Peyer's patch (tissue), 4 donors: ENCODE measurements at regions not wholly inside any gene's neighbourhood (a gene's known extent, or its start where the extent isn't known, plus 50 kb on each side); places are given as distances from the start of the nearest gene placed in this dataset.

ENCODE experiments used
- DNase-seq, 3 donors: peaks; one replicate each; pipeline ENCODE4 v3.0.0-alpha.2; 2017 to 2019
- H3K27ac ChIP-seq, 4 donors: fragments of 200-600 bp; sonication (generic); one replicate each; pipeline ENCODE4 v1.5.1; 2016 to 2019
- H3K27me3 ChIP-seq, 2 donors: fragments of 200-600 bp; sonication (generic); one replicate each; pipeline ENCODE4 v1.5.1; 2019
- H3K36me3 ChIP-seq, 3 donors: fragments of 200-600 bp; sonication (generic); one replicate each; pipeline ENCODE4 v1.5.1; 2016 to 2019
- H3K4me1 ChIP-seq, 4 donors: fragments of 200-600 bp; sonication (generic); one replicate each; pipeline ENCODE4 v1.5.1; 2016 to 2019
- H3K4me3 ChIP-seq, 4 donors: fragments of 200-600 bp; sonication (generic); 1 replicate in 3 of 4; 2 replicates in 1 of 4; pipeline ENCODE4 v1.5.1; 2016 to 2019; ENCODE audit warnings: mild to moderate bottlenecking in 1 of 4
- H3K9me3 ChIP-seq, 4 donors: fragments of 200-600 bp; sonication (generic); one replicate each; pipeline ENCODE4 v1.5.1; 2016 to 2019; ENCODE audit warnings: mild to moderate bottlenecking in 1 of 4
- POLR2A ChIP-seq, 2 donors: fragments of 450-650 bp; IDR thresholded peaks; one replicate each; pipeline ENCODE4 v1.5.1; 2017; ENCODE audit warnings: antibody characterized with exemption in 2 of 2, mild to moderate bottlenecking in 2 of 2, moderate library complexity in 2 of 2
- TF ChIP-seq, protein P1 (sequence below), 6 experiments: fragments of 450-650 bp in 4 of 6; fragments of 200-600 bp in 2 of 6; sonication (generic) in 1 of 6; IDR thresholded peaks; one replicate each; pipeline ENCODE4 v1.5.1; 2017 to 2019; ENCODE audit warnings: antibody characterized with exemption in 6 of 6, mild to moderate bottlenecking in 3 of 6, moderate library complexity in 1 of 6

GRCh38 chr6:14543971-14544585, 426.5 kb downstream of the CD83 start:
- no peak for DNase-seq
- TF ChIP-seq, protein P1, sequence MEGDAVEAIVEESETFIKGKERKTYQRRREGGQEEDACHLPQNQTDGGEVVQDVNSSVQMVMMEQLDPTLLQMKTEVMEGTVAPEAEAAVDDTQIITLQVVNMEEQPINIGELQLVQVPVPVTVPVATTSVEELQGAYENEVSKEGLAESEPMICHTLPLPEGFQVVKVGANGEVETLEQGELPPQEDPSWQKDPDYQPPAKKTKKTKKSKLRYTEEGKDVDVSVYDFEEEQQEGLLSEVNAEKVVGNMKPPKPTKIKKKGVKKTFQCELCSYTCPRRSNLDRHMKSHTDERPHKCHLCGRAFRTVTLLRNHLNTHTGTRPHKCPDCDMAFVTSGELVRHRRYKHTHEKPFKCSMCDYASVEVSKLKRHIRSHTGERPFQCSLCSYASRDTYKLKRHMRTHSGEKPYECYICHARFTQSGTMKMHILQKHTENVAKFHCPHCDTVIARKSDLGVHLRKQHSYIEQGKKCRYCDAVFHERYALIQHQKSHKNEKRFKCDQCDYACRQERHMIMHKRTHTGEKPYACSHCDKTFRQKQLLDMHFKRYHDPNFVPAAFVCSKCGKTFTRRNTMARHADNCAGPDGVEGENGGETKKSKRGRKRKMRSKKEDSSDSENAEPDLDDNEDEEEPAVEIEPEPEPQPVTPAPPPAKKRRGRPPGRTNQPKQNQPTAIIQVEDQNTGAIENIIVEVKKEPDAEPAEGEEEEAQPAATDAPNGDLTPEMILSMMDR (IDR thresholded peaks at IDR 0.05) = no peak
- TF ChIP-seq POLR2A (IDR thresholded peaks at IDR 0.05) = no peak
- H3K4me3 ChIP-seq = no peak overlapping the region
- no peaks in the 10 kb centered on the region for H3K9me3 ChIP-seq
- H3K27me3 ChIP-seq = no peaks in the 10 kb centered on the region
- H3K36me3 ChIP-seq = no peaks in the 10 kb centered on the region
- H3K4me1 ChIP-seq = no peaks in the 10 kb centered on the region
- H3K27ac ChIP-seq = no peak overlapping the region

GRCh38 chr6:14544666-14545065, 427.1 kb downstream of the CD83 start:
- TF ChIP-seq, protein P1 (IDR thresholded peaks at IDR 0.05) = no peak
- no peak for TF ChIP-seq POLR2A (IDR thresholded peaks at IDR 0.05)
- DNase-seq = no peak

DNA sequence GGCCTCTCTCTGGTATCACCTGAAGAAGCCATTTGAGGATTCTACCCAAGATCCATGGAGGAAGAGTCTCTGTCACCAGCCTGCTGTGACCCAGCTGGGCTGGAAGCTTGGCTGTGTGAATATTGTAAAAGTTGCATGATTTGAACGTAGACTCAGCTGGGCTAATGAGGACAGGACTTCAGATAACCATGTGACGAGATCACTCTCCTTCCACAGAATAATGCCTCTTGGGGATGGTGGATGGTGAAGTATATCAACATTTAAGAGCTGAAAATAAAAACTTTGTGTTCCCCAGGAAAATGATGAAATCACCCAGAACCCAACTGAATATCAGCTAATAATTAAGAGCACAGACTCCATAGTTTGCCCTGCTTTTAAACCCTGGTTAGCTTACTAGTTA, 427.9 kb downstream of the CD83 start:
- no peak for TF ChIP-seq POLR2A (IDR thresholded peaks at IDR 0.05)
- TF ChIP-seq, protein P1 (IDR thresholded peaks at IDR 0.05) = no peak
- no peaks in the 10 kb centered on the region for H3K9me3 ChIP-seq
- H3K27ac ChIP-seq = no peak overlapping the region
- peaks cover 0 to 5% (median 0%) of the 10 kb centered on the region in 4 donors for H3K4me1 ChIP-seq
- H3K36me3 ChIP-seq = no peaks in the 10 kb centered on the region
- DNase-seq = no peak
- H3K4me3 ChIP-seq = no peak overlapping the region
- no peaks in the 10 kb centered on the region for H3K27me3 ChIP-seq

More at GRCh38 chr6:14544666-14545065, 427.1 kb downstream of the CD83 start:
- Histone ChIP-seq H3K27ac (no peak overlapping the region), H3K9me3 (no peaks in the 10 kb centered on the region), H3K27me3 (no peaks in the 10 kb centered on the region), H3K36me3 (no peaks in the 10 kb centered on the region), H3K4me1 (no peaks in the 10 kb centered on the region), H3K4me3 (no peak overlapping the region)

DNA sequence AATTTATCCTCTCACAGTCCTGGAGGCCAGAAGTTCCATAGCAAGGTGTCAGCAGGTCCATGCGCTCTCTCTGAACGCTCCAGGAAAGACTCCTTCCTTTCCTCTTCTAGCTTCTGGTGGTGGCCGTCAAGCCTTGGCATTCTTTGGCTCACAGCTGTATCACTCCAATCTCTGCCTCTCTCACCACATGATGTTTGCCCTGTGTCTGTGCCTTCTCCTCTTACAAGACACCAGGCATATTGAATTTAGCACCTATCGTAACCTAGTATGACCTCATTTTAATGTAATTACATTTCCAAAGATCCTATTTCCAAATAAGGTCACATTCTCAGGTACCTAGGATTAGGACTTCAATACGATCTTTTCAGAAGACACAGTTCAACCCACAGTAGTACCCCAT, 428.5 kb downstream of the CD83 start:
- no peak overlapping the region for H3K27ac ChIP-seq
- no peak for TF ChIP-seq POLR2A (IDR thresholded peaks at IDR 0.05)
- TF ChIP-seq, protein P1 (IDR thresholded peaks at IDR 0.05) = no peak
- no peak for DNase-seq
- H3K9me3 ChIP-seq = no peaks in the 10 kb centered on the region
- peaks cover 0 to 5% (median 0%) of the 10 kb centered on the region in 4 donors for H3K4me1 ChIP-seq
- H3K27me3 ChIP-seq = no peaks in the 10 kb centered on the region
- H3K36me3 ChIP-seq = no peaks in the 10 kb centered on the region
- no peak overlapping the region for H3K4me3 ChIP-seq

DNA sequence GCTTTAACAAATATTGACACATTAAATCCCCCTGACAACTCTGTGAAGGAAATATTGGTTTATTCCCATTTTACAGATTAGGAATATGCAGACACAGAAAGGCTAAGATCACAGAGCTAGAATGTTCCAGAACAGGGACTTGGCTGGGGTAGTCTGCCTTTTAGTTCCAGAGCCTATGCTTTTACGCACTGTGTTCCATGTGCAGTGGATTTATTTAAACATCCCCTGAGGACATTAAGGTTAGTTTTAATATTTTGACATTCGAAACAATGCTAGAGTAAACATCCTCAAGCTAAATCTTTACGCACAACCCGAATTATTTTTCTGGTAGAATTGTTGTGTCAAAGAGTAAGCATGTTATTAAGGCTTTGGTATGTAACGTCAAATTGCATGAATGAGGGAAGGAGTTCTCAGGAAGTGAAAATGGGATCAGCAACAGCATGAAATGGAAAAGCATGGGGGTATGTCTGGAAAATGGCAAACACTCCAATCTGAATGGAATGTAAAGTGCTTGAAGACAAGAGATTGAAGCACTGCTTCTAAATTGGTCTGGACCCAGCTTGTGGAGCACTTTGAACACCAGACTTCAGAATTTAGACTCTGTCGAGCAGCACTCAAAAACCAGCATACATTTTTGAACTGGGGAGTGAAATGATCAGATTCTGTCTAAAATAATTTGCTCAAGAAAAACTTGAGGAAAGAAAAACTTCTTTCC, 429.9 kb downstream of the CD83 start:
- DNase-seq = no peak
- H3K27ac ChIP-seq = no peak overlapping the region
- H3K9me3 ChIP-seq = no peaks in the 10 kb centered on the region
- TF ChIP-seq, protein P1 (IDR thresholded peaks at IDR 0.05) = no peak
- no peak for TF ChIP-seq POLR2A (IDR thresholded peaks at IDR 0.05)
- H3K27me3 ChIP-seq = no peaks in the 10 kb centered on the region
- H3K36me3 ChIP-seq = no peaks in the 10 kb centered on the region
- no peak overlapping the region for H3K4me3 ChIP-seq
- peaks cover 0 to 11% (median 0%) of the 10 kb centered on the region in 4 donors for H3K4me1 ChIP-seq
